ENCODE measurements at regions not wholly inside any gene's neighbourhood (a gene's known extent, or its start where the extent isn't known, plus 50 kb on each side); places are given as distances from the start of the nearest gene placed in this dataset.

DNA sequence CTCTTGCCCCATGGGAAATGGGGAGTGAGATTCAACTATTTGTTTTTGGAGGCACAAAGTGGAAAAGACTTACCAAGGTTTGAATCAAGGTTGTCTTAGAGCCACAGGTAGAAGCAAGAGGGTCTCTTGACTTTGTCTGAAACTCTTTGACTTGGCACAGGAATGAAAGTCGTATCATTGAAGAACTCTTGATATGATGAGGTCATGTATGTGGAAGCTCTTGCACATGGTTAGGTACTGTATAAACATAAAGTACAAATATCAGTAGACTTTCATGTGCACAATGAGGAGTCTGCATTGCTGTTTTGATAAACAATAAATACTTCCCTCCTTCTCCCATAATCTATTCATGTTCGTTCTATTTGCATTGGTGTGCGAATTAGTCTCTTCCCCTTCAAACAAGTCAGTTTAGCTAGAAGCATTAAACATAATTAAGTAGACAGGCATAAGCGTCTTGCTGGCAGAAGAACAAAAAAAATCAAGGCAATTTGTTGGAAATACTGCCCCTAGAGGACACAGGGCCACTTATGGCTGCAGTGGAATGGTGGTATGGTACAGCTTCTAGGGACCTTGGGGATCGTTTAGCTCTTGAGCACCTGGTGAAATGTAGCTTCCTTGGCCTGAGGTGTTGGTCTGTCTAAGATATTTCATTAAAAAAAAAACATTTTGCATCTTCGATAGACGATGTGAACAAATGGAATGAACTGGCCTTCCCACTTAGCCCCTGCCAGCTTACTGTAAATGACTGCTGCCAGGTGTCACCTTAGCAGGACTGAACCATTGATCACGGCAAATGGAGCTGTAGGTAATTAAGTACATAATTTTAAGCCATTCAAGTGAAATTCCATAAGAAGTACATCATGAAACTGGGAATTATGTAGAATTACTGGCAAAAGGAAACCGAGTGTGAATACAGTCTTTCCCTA is 218.0 kb upstream of the GALNT2 start:
- TF ChIP-seq, protein P1, sequence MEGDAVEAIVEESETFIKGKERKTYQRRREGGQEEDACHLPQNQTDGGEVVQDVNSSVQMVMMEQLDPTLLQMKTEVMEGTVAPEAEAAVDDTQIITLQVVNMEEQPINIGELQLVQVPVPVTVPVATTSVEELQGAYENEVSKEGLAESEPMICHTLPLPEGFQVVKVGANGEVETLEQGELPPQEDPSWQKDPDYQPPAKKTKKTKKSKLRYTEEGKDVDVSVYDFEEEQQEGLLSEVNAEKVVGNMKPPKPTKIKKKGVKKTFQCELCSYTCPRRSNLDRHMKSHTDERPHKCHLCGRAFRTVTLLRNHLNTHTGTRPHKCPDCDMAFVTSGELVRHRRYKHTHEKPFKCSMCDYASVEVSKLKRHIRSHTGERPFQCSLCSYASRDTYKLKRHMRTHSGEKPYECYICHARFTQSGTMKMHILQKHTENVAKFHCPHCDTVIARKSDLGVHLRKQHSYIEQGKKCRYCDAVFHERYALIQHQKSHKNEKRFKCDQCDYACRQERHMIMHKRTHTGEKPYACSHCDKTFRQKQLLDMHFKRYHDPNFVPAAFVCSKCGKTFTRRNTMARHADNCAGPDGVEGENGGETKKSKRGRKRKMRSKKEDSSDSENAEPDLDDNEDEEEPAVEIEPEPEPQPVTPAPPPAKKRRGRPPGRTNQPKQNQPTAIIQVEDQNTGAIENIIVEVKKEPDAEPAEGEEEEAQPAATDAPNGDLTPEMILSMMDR (optimal IDR thresholded peaks at IDR 0.05 in 1 of 3, IDR thresholded peaks at IDR 0.05 in 1 of 3, conservative IDR thresholded peaks at IDR 0.05 in 1 of 3; ENCODE audit: extremely low read depth in 1 of 3, insufficient read depth in 2 of 3, low read length in 3 of 3): peak; percentile 64 to 73 (median 68)
- TF ChIP-seq EZH2 (IDR thresholded peaks at IDR 0.05; ENCODE audit: low read length): no peak

All from keratinocyte (primary cell).